HCT116 (cell line): ENCODE measurements at regions not wholly inside any gene's neighbourhood (a gene's known extent, or its start where the extent isn't known, plus 50 kb on each side); places are given as distances from the start of the nearest gene placed in this dataset.

Experiments used
- ATAC-seq: fragments of 200-7000 bp; cut with Tn5 transposase; 2 replicates; pipeline ENCODE4 v1.9.1; 2020; ENCODE audit warnings: mild to moderate bottlenecking, moderate library complexity
- BruUV-seq: library from RNA; stranded (reverse); fragments of 400-500 nt; replicated peaks from 2 replicates; lab custom pipeline; 2021; lab: Mats Ljungman, UMichigan
- CTCF ChIA-PET: fragments of 300-600 bp; sonication (Branson Sonifier 250); formaldehyde crosslinking; loops from one replicate; lab custom pipeline; 2021; ENCODE audit warnings: antibody characterized with exemption; lab: Charles Lee
- POLR2A ChIA-PET: fragments of 300-600, 350-600 bp; sonication (Branson Sonifier 250); formaldehyde crosslinking; loops from one replicate; lab custom pipeline; 2021; ENCODE audit warnings: antibody characterized with exemption; lab: Charles Lee
- RAD21 ChIA-PET, 2 experiments: fragments of 300-600 bp; sonication (Branson Sonifier 250); formaldehyde crosslinking; loops; one replicate each; lab custom pipeline; 2023; ENCODE audit warnings: low total read pairs in 2 of 2; ENCODE audit not compliant: uncharacterized antibody in 2 of 2, unreplicated experiment in 2 of 2, low non-redundant PET in 1 of 2; lab: Charles Lee
- DNase-seq: peaks from one replicate; pipeline ENCODE4 v3.0.0-alpha.2; 2010; ENCODE audit warnings: low read depth, low spot score
- H2AFZ ChIP-seq: fragments of 200-600 bp; shearing (Covaris generic), sonication (generic); 2 replicates; pipeline ENCODE4 v1.6.1; 2017; ENCODE audit warnings: low read depth, mixed run types, mixed read lengths, antibody characterized with exemption, low read length; ENCODE audit not compliant: poor library complexity, severe bottlenecking
- H3K27ac ChIP-seq: 2 replicates; pipeline ENCODE4 v1.5.1; 2012; ENCODE audit warnings: low read depth, low read length
- H3K27me3 ChIP-seq: fragments of 200-600 bp; sonication (generic); 2 replicates; pipeline ENCODE4 v1.6.1; 2016; ENCODE audit warnings: mixed run types, low read length, mixed read lengths; ENCODE audit not compliant: insufficient read depth
- H3K36me3 ChIP-seq, 2 experiments: fragments of 200-500 bp in 1 of 2; fragments of 200-600 bp in 1 of 2; sonication (Bioruptor generic) in 1 of 2; sonication (generic) in 1 of 2; 2 replicates each; pipeline versions ENCODE4 v1.5.1 to v1.6.1; 2014 to 2016; ENCODE audit warnings: low read length in 2 of 2, inconsistent platforms in 1 of 2, mixed read lengths in 1 of 2, mixed run types in 1 of 2; ENCODE audit not compliant: insufficient read depth in 2 of 2, control insufficient read depth in 1 of 2
- H3K4me1 ChIP-seq, 2 experiments: fragments of 200-600 bp in 1 of 2; sonication (generic) in 1 of 2; 2 replicates each; pipeline versions ENCODE4 v1.5.1 to v1.6.1; 2012 to 2017; ENCODE audit warnings: low read length in 2 of 2, inconsistent platforms in 1 of 2, mild to moderate bottlenecking in 1 of 2, mixed read lengths in 1 of 2, mixed run types in 1 of 2, moderate library complexity in 1 of 2; ENCODE audit not compliant: insufficient read depth in 2 of 2, control insufficient read depth in 1 of 2
- H3K4me2 ChIP-seq: fragments of 200-600 bp; sonication (generic); 2 replicates; pipeline ENCODE4 v1.6.1; 2017; ENCODE audit warnings: mixed run types, low read length, mixed read lengths
- H3K4me3 ChIP-seq, 2 experiments: fragments of 200-600 bp in 1 of 2; sonication (generic) in 1 of 2; replicated peaks in 1 of 2; 2 replicates each; pipeline ENCODE4 v1.5.1; 2011 to 2016; ENCODE audit warnings: low read length in 2 of 2, control low read depth in 1 of 2, low read depth in 1 of 2, mild to moderate bottlenecking in 1 of 2, mixed read lengths in 1 of 2, mixed run types in 1 of 2
- H3K79me2 ChIP-seq: fragments of 200-600 bp; sonication (generic); 2 replicates; pipeline ENCODE4 v1.6.1; 2017; ENCODE audit warnings: mild to moderate bottlenecking, mixed run types, low read length, moderate library complexity, mixed read lengths; ENCODE audit not compliant: insufficient read depth
- H3K9ac ChIP-seq: fragments of 200-600 bp; sonication (generic); 2 replicates; pipeline ENCODE4 v1.6.1; 2016; ENCODE audit warnings: low read length, mixed read lengths
- H3K9me2 ChIP-seq: fragments of 200-600 bp; sonication (generic), shearing (Covaris generic); 2 replicates; pipeline ENCODE4 v1.6.1; 2017; ENCODE audit warnings: mixed run types, mild to moderate bottlenecking, moderate library complexity; ENCODE audit not compliant: insufficient read depth
- H3K9me3 ChIP-seq, 2 experiments: fragments of 200-500 bp in 1 of 2; fragments of 200-600 bp in 1 of 2; sonication (Bioruptor generic) in 1 of 2; sonication (generic) in 1 of 2; 2 replicates each; pipeline ENCODE4 v1.6.1; 2014 to 2017; ENCODE audit warnings: low read length in 2 of 2, mixed read lengths in 2 of 2, inconsistent platforms in 1 of 2, low read depth in 1 of 2, mild to moderate bottlenecking in 1 of 2, mixed run types in 1 of 2, moderate library complexity in 1 of 2; ENCODE audit not compliant: control insufficient read depth in 1 of 2, insufficient read depth in 1 of 2
- H4K20me1 ChIP-seq: fragments of 200-600 bp; sonication (generic), shearing (Covaris generic); 2 replicates; pipeline ENCODE4 v1.6.1; 2017; ENCODE audit warnings: mixed run types, mild to moderate bottlenecking, moderate library complexity; ENCODE audit not compliant: insufficient read depth
- CBX3 ChIP-seq: IDR thresholded peaks from 2 replicates; pipeline ENCODE4 v1.6.1; 2012; ENCODE audit warnings: low read depth
- CEBPB ChIP-seq: IDR thresholded peaks from 2 replicates; pipeline ENCODE4 v1.6.1; 2012; ENCODE audit warnings: low read depth
- EGR1 ChIP-seq: IDR thresholded peaks from 2 replicates; pipeline ENCODE4 v1.6.1; 2012; ENCODE audit warnings: low read depth
- EZH2 ChIP-seq: fragments of 200-600 bp; sonication (generic); IDR thresholded peaks from 2 replicates; pipeline ENCODE4 v1.6.1; 2017; ENCODE audit warnings: antibody characterized with exemption, mixed run types
- FOSL1 ChIP-seq: IDR thresholded peaks from 2 replicates; pipeline ENCODE4 v1.6.1; 2012; ENCODE audit warnings: low read depth
- JUND ChIP-seq: IDR thresholded peaks from 2 replicates; pipeline ENCODE4 v1.6.1; 2012
- POLR2A ChIP-seq: IDR thresholded peaks from 2 replicates; pipeline ENCODE4 v1.7.0; 2011; ENCODE audit warnings: borderline replicate concordance; ENCODE audit not compliant: insufficient read depth, insufficient read length; ENCODE audit errors: extremely low read depth
- POLR2AphosphoS5 ChIP-seq: IDR thresholded peaks from 2 replicates; pipeline ENCODE4 v1.6.1; 2011; ENCODE audit warnings: mild to moderate bottlenecking, low read depth, low read length, moderate library complexity
- RAD21 ChIP-seq: IDR thresholded peaks from 2 replicates; pipeline ENCODE4 v1.6.1; 2012; ENCODE audit warnings: low read depth, mild to moderate bottlenecking
- SP1 ChIP-seq: IDR thresholded peaks from 2 replicates; pipeline ENCODE4 v1.6.1; 2012; ENCODE audit warnings: low read depth
- SRF ChIP-seq: IDR thresholded peaks from 2 replicates; pipeline ENCODE4 v1.6.1; 2012; ENCODE audit warnings: low read depth
- TCF7L2 ChIP-seq: IDR thresholded peaks from 2 replicates; pipeline ENCODE4 v1.7.0; 2011; ENCODE audit warnings: borderline replicate concordance, inconsistent platforms; ENCODE audit not compliant: insufficient read depth, insufficient read length; ENCODE audit errors: extremely low read depth
- YY1 ChIP-seq: IDR thresholded peaks from 2 replicates; pipeline ENCODE4 v1.6.1; 2011; ENCODE audit warnings: low read length, low read depth, moderate library complexity, mild to moderate bottlenecking; ENCODE audit not compliant: insufficient replicate concordance; ENCODE audit errors: extremely low read depth
- ZFX ChIP-seq: fragments of 450-650 bp; IDR thresholded peaks from 2 replicates; pipeline ENCODE4 v1.6.1; 2017
- ZNF274 ChIP-seq: fragments of 200-500 bp; sonication (Bioruptor generic); IDR thresholded peaks from 2 replicates; pipeline ENCODE4 v1.6.1; 2014; ENCODE audit warnings: mild to moderate bottlenecking, low read depth, low read length, inconsistent platforms
- intact Hi-C: fragments of 100-400 bp; cut with micrococcal nuclease; formaldehyde crosslinking; loops from 2 replicates; pipeline ENCODE4 v1.10.0; 2022
- TF ChIP-seq, protein P1 (sequence below): IDR thresholded peaks from 2 replicates; pipeline ENCODE4 v1.6.1; 2012; ENCODE audit warnings: low read depth
- TF ChIP-seq, protein P2 (sequence below): IDR thresholded peaks from 2 replicates; pipeline ENCODE4 v1.6.1; 2011; ENCODE audit warnings: mild to moderate bottlenecking, low read length, moderate library complexity; ENCODE audit not compliant: insufficient replicate concordance; ENCODE audit errors: extremely low read depth
- TF ChIP-seq, protein P3 (sequence below): IDR thresholded peaks from 2 replicates; pipeline ENCODE4 v1.6.1; 2012
- TF ChIP-seq, protein P4 (sequence below): IDR thresholded peaks from 2 replicates; pipeline ENCODE4 v1.6.1; 2012

DNA sequence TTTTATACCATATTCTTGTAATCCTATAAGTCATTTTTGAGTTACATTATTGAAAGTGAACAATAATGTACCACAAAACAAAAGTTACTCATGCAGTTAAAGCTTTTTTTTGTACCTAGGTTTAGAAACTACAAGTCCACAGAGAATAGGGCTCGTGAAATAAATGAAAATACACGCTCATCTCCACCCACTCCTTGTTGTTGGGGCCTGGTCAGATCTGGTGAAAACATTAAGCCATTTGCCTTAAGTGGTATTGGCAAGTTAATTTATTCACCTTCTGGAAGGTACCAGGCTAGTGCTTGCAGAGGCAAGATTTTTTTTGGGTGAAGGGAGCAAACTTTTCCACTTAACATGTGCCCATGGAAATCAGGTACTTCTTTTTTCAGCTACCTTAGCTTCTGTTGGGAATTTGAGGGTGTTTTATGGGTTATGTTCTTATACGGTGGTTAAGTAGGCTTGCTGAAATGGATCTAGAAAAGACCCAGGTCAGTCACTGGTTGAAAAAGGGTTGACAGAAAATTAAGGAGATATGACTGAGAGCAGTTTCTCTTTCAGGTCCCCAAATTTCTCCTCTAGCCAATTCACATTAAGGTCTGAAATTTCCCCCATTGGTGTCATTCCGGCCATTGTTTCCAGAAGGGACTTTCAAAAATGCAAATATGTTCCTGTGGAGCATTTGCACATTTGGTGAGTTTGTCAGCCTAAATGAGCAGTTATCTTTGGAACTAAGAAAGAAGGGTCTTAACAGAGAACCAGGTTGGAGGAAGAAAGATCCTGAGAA lies 143.3 kb downstream of the KCNRG start:
- intact Hi-C loops = no loop called here
- Histone ChIP-seq H3K4me2 (no peak overlapping the region), H3K36me3 (no peaks in the 10 kb centered on the region), H3K9me3 (no peaks in the 10 kb centered on the region), H3K9me2 (0 out of 2 replicates have a peak, but pooled peaks cover 3% of the 10 kb centered on the region), H3K4me1 (no peaks in the 10 kb centered on the region), H4K20me1 (no peaks in the 10 kb centered on the region), H3K9ac (no peak overlapping the region), H3K27ac (no peak overlapping the region), H3K27me3 (no peaks in the 10 kb centered on the region), H3K4me3 (no peak overlapping the region)
- CTCF ChIA-PET = no interaction called here
- POLR2A ChIA-PET = no interaction called here
- BruUV-seq = no TSS peak
- DNase-seq (no peak), ATAC-seq (no peak)
- RAD21 ChIA-PET = no interaction called here
- TF ChIP-seq, protein P1, sequence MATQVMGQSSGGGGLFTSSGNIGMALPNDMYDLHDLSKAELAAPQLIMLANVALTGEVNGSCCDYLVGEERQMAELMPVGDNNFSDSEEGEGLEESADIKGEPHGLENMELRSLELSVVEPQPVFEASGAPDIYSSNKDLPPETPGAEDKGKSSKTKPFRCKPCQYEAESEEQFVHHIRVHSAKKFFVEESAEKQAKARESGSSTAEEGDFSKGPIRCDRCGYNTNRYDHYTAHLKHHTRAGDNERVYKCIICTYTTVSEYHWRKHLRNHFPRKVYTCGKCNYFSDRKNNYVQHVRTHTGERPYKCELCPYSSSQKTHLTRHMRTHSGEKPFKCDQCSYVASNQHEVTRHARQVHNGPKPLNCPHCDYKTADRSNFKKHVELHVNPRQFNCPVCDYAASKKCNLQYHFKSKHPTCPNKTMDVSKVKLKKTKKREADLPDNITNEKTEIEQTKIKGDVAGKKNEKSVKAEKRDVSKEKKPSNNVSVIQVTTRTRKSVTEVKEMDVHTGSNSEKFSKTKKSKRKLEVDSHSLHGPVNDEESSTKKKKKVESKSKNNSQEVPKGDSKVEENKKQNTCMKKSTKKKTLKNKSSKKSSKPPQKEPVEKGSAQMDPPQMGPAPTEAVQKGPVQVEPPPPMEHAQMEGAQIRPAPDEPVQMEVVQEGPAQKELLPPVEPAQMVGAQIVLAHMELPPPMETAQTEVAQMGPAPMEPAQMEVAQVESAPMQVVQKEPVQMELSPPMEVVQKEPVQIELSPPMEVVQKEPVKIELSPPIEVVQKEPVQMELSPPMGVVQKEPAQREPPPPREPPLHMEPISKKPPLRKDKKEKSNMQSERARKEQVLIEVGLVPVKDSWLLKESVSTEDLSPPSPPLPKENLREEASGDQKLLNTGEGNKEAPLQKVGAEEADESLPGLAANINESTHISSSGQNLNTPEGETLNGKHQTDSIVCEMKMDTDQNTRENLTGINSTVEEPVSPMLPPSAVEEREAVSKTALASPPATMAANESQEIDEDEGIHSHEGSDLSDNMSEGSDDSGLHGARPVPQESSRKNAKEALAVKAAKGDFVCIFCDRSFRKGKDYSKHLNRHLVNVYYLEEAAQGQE = no peak
- no peak for TF ChIP-seq FOSL1
- TF ChIP-seq, protein P2, sequence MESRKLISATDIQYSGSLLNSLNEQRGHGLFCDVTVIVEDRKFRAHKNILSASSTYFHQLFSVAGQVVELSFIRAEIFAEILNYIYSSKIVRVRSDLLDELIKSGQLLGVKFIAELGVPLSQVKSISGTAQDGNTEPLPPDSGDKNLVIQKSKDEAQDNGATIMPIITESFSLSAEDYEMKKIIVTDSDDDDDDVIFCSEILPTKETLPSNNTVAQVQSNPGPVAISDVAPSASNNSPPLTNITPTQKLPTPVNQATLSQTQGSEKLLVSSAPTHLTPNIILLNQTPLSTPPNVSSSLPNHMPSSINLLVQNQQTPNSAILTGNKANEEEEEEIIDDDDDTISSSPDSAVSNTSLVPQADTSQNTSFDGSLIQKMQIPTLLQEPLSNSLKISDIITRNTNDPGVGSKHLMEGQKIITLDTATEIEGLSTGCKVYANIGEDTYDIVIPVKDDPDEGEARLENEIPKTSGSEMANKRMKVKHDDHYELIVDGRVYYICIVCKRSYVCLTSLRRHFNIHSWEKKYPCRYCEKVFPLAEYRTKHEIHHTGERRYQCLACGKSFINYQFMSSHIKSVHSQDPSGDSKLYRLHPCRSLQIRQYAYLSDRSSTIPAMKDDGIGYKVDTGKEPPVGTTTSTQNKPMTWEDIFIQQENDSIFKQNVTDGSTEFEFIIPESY = no peak
- no peak for TF ChIP-seq EGR1
- TF ChIP-seq SRF = no peak
- no peak for TF ChIP-seq ZFX
- TF ChIP-seq YY1 = no peak
- TF ChIP-seq ZNF274 = no peak
- TF ChIP-seq CEBPB = no peak
- TF ChIP-seq TCF7L2 = no peak
- TF ChIP-seq POLR2A = no peak
- no peak for TF ChIP-seq EZH2
- no peak for TF ChIP-seq CBX3
- no peak for TF ChIP-seq SP1
- TF ChIP-seq RAD21 = no peak
- TF ChIP-seq POLR2AphosphoS5 = no peak
- TF ChIP-seq JUND = no peak
- TF ChIP-seq, protein P3, sequence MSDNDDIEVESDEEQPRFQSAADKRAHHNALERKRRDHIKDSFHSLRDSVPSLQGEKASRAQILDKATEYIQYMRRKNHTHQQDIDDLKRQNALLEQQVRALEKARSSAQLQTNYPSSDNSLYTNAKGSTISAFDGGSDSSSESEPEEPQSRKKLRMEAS = no peak
- TF ChIP-seq, protein P4, sequence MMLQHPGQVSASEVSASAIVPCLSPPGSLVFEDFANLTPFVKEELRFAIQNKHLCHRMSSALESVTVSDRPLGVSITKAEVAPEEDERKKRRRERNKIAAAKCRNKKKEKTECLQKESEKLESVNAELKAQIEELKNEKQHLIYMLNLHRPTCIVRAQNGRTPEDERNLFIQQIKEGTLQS = no peak
- TF ChIP-seq, all 23 proteins: peak for 0
- Histone ChIP-seq H2AFZ (no peak overlapping the region), H3K79me2 (no peaks in the 10 kb centered on the region)
